ENCODE measurements at regions not wholly inside any gene's neighbourhood (a gene's known extent, or its start where the extent isn't known, plus 50 kb on each side); places are given as distances from the start of the nearest gene placed in this dataset.

GRCh38 chr5:106759152-106759551 is 911.6 kb downstream of the EFNA5 start:
- TF ChIP-seq EGR1 (IDR thresholded peaks at IDR 0.05) (no peak), TCF12 (IDR thresholded peaks at IDR 0.05; ENCODE audit: low read depth) (no peak), EP300 (IDR thresholded peaks at IDR 0.05; ENCODE audit: borderline replicate concordance) (no peak), FOXM1 (IDR thresholded peaks at IDR 0.05; ENCODE audit: borderline replicate concordance, low read depth) (no peak)
